HuH-7.5 (cell line): ENCODE measurements at regions not wholly inside any gene's neighbourhood (a gene's known extent, or its start where the extent isn't known, plus 50 kb on each side); places are given as distances from the start of the nearest gene placed in this dataset.
"Not testable (repeated sequence)": the region's sequence is repeated elsewhere in the genome, so short reads cannot be mapped to it uniquely, and the experiment has no call there.

ENCODE experiments used
- DNase-seq: peaks from one replicate; pipeline ENCODE4 v3.0.0; 2011; ENCODE audit warnings: low spot score

- no peak for DNase-seq
Observed at GRCh38 chr7:125845686-125846085, 916.1 kb upstream of the POT1 start.

- no peak for DNase-seq
Observed at GRCh38 chr7:125834421-125834820, 904.8 kb upstream of the POT1 start.

- DNase-seq: no peak
Observed at GRCh38 chr7:125833839-125834238, 904.2 kb upstream of the POT1 start.

- DNase-seq: no peak
Observed at GRCh38 chr7:125830743-125831142, 901.1 kb upstream of the POT1 start.

- no peak for DNase-seq
Observed at GRCh38 chr7:125828153-125828700, 898.6 kb upstream of the POT1 start.

- no peak for DNase-seq
Observed at GRCh38 chr7:125823538-125823937, 893.9 kb upstream of the POT1 start.

- DNase-seq: no peak
Observed at GRCh38 chr7:125820495-125820894, 890.9 kb upstream of the POT1 start.

GRCh38 chr7:125814100-125814499 lies 884.5 kb upstream of the POT1 start:
- no peak for DNase-seq

GRCh38 chr7:125806491-125806890 lies 876.9 kb upstream of the POT1 start:
- not testable (repeated sequence) for DNase-seq

GRCh38 chr7:125804273-125804672 lies 874.6 kb upstream of the POT1 start:
- no peak for DNase-seq

- no peak for DNase-seq
Observed at GRCh38 chr7:125780153-125780552, 850.5 kb upstream of the POT1 start.

- no peak for DNase-seq
Observed at GRCh38 chr7:125775317-125775716, 845.7 kb upstream of the POT1 start.

- DNase-seq: no peak
Observed at GRCh38 chr7:125773113-125773785, 843.6 kb upstream of the POT1 start.

- DNase-seq: no peak
Observed at GRCh38 chr7:125747966-125748365, 818.3 kb upstream of the POT1 start.

- DNase-seq: no peak
Observed at GRCh38 chr7:125746510-125746909, 816.9 kb upstream of the POT1 start.

- no peak for DNase-seq
Observed at GRCh38 chr7:125727215-125727614, 797.6 kb upstream of the POT1 start.

- no peak for DNase-seq
Observed at GRCh38 chr7:125695626-125696025, 766.0 kb upstream of the POT1 start.

GRCh38 chr7:125683156-125683555 lies 753.5 kb upstream of the POT1 start:
- DNase-seq: no peak

- no peak for DNase-seq
Observed at GRCh38 chr7:125681508-125681907, 751.9 kb upstream of the POT1 start.

GRCh38 chr7:125678771-125679170 lies 749.1 kb upstream of the POT1 start:
- DNase-seq: no peak

GRCh38 chr7:125675640-125676039 lies 746.0 kb upstream of the POT1 start:
- no peak for DNase-seq

GRCh38 chr7:125675169-125675568 lies 745.5 kb upstream of the POT1 start:
- DNase-seq: no peak

- peak; percentile 4 for DNase-seq
Observed at GRCh38 chr7:125670926-125671572, 741.4 kb upstream of the POT1 start.
